Renal pelvis (tissue), 1 donor: ENCODE measurements at regions not wholly inside any gene's neighbourhood (a gene's known extent, or its start where the extent isn't known, plus 50 kb on each side); places are given as distances from the start of the nearest gene placed in this dataset.
A peak's percentile ranks its signal among the peaks of the same experiment; 100 is the strongest.

Experiments used
- DNase-seq: peaks from one replicate; pipeline ENCODE4 v3.0.0-alpha.2; 2013

DNA sequence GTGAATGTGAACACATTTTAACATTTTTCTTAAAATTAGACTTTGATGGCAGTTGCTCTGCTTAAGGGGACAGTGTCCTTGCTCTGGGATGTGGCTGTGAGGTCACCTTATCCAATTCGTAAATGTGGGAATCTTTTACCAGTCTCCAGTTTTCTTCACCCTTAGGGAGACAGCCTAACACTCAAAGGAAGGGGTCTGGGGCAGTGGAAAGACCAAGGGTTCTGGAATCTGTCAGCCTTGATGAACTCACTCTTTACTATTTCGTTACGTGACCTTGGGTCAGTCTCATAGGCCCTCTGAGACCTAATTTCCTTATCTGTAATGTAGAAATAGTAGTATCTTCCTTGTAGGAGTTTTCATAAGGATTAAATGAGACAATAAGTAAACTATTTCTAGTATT is 245.6 kb upstream of the ATP2B1 start:
- no peak for DNase-seq

DNA sequence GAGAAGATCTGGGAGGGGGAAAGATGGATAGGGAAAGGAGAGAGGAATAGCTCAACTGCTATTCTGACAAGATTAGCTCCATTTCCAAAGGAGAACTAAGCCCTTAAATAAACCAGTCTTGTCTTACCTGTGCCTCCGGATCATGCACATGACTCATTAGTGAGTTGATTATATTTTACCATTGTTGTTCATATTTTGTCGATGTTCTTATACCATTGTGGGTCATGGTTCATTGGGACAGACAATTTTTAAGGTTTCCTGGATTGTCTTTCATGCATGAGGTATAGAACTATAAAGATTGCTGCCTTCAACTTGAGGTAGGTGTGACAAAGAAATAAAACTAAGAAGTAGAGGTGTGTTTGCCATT is 243.0 kb upstream of the ATP2B1 start:
- DNase-seq: no peak

DNA sequence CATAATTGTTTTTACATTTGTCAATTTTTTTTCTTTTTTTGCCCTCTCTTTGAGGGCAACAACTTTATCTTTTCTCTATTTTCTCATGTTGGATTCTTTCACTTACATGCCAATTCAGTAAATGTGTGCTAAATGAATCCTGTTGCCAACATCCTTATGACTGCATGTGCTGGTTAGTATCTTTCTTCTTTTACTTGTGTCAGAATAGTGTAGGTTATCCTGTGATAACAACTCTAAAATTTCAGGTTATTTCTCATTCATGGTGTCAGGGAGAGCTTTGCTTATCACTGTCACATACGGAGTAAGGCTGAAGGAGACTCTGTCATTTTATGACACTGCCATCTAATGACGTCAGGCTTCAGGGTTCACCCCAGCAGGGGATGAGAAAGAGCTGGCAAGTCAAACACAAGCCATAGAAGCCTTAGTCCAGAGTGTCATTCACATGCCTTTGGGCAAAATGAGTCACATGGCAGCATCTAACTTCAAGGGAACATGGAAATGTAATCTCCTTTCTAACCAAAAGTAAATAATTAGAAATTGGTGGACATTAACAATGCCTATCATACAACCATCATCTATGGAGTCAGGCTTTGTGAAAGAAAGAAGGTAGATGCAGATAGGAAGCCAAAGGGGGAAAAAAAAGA is 242.5 kb upstream of the ATP2B1 start:
- no peak for DNase-seq

DNA sequence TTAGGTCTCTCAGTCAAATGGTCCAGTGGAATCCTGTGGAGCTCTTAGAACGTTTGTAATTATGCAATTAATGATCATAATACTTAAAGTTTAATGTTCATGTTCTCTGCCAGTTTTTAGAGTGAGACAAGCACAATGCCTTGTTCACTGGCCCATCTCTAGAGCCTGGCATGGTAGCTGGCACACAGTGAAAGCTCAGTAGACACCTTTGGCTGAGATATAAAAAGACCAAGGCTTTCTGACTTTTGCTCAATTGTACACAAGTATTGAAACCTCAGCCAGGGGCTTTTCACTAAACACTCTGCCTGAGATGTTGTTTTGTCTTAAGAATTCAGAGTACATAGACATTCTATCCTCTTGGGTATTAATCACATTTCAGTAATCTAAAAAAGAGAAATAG is 241.8 kb upstream of the ATP2B1 start:
- no peak for DNase-seq

DNA sequence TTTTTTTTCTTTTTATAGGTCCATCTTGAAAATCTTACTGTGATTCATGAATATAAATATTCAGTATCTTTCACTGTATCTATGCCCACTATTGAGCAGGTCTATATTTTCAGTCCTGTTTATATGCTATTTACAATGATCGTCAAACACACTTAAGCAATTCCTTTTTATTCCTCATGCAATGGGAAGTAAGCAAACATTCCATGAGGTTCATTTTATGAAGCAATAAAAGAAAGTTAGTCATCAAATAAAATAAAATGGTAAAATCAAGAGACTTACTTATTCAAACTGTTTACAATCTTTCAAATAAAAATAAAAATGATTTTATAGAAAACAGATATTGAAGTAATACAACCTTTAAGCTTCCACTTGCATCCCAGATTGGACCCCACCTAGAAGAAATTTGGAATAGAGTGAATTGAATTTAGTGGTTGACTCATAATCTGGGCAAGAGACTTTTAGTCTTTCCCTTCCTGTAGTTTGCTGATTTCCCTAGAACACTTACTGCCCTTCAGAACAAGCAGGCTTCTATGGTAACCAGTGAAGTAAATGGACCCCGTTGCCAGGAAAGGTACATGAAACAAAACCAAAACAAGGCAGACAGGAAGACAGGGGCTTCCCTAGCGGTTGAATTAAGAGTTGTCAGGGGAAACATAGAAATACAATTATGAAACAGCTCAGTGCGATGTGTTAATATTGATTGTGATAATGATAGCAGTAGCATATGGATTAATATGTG is 241.0 kb upstream of the ATP2B1 start:
- no peak for DNase-seq

DNA sequence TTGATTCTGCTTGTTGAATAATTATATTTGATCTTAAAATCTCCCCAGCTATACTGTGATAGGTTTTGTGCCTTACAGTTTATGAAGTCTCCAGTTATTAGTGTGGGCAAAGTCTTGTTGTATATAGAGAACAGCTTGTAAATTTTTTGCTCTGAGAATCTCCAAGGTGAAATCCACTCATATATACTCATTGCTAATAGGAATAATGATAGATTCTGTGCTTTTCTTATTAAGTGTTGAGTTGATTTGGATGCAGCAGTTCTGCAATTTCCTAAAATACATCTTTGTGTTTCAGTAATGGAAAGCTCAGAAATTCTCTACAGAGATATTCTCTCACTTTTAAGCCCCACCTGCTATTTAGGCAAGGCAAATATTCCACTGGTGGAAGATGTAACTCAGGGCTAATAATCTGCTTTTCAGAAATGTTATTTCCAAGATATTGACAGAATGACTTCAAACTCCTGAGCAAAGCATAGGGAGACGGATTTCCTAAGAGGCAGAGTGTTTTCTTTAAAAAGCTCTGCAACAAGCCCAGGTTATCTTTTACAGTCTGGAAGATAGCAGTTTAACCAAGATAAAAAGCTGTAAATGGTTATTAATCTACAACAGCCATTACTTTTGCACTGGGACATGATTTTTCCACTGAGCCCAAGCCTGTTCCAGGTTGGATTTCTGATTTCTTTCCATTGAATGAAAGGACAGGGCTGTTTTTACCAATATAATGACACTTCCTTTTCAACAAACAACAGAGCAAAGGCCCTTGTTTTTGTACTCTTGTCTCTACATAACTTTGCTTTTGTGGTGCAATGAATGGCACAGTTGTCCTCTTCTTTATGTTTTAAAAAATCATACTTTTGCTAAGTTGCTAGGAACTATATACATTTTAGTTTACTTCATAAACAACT is 239.9 kb upstream of the ATP2B1 start:
- DNase-seq: no peak

DNA sequence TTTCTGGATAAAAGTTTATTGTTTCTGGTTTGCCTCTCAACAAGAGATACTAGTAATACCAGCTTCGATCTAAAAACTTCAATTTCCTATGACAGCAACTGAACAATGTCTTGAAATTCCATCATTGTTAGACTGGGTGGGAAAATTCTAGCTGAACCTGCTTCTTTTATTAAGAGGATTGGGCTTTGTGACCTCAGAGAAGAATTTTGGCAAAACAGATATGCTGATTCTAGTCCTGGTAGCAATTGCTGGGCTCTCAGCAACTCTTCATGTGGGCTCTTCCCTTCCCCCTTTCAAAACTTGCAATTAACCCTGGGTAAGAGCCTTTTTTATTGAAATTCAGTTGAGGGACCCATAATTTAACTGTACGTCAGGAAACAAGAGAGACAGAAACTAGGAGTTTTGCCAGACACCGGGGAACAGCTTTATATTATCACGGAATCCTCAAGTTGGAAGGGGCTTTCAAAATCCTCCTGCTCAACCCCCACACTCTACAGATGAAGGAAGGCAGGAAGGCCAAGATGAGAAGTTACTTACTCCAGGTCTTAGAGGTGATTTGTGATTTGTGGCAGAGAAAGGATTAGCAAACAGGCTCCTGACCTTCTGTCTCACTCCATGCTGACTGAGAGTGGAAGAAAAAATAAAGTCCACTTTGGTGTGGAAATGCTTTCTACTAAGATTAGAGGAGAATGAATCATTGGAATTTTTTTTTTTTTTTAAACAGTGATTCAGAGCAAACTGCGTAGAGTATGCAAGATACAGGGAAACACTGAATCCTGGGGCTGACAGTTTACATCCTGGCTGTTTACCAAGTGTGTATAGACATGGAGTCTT is 239.0 kb upstream of the ATP2B1 start:
- peak; percentile 66 for DNase-seq

DNA sequence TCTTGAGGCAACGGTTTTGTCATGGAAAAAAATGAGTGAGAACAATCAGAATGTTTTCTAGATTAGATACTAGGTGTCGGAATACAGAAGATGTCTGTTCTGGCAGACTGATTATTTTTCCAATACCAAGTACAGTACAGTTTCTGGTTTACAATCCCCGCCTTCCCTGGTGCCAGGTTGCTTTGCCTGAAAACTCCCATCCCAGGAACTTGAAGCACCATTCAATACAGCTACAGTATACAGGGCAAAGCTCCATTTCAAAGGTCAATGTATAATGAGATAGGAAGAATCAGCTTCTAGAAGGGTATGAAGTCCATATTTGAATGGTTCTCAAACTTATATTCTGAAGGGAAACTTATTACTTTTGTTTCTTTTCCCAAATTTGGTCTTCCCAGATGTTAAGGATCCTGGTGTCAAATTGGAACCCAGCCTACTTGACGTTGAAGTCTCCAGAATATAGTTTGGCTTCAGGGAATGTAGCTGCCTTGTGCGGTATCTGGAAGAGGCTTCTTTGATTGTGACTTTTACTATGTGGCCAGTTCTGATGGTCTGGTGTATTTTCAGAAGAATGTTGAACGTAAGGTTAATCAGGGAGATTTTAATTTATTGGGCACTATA is 238.0 kb upstream of the ATP2B1 start:
- no peak for DNase-seq

DNA sequence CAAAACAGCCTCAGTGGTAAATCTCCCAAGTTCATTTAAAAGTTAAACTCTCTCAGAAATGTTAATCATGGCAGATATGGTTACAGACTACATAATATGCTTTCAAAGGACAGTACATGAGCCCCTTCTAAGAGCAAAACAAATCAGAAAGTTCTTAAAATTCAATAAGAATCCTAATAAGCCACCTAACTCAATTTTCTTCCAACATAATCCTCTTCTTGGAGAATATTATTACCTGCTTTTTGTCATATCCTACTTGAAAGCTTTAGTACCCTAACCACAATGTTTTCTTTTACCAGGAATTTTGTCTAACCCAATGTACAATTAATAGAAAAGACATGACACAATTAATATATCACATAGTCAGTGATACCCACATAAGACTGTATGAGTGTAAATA is 236.5 kb upstream of the ATP2B1 start:
- DNase-seq: no peak

DNA sequence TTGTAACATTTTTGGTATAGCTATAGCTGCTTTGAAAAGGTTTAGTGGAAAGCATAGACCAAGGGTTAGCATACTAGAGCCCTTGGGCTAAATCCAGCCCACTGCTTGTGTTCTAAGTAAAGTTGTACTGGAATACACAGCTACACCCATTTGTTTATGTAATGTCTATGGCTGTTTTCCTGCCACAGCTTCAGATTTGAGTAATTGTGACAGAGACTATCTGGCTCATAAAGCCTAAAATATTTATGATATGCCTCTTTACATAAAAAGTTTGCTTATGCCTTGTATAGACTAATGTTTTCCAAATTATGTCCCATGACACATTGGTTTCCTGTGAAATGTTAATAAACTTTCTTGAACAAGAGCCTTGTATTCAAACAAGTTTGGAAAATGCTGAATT is 234.8 kb upstream of the ATP2B1 start:
- DNase-seq: no peak

DNA sequence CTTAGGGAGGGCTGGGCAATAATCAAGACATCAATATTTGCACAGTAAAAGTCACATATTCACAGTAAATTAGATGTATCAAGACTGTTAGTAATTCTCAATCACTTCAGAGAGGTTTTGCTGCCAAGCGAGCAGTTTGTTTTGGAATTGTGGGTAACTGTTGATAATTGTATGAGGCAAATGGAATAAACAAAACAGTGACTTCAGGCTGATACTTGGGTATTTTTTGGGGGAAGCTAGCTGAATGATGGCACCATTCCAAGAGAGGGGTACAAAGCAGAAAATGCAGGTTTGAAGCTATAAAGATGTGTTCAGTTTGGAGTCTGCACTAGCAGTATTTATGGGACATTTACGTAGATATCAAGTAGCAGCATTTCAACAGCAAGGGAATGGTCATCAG is 232.8 kb upstream of the ATP2B1 start:
- DNase-seq: no peak

DNA sequence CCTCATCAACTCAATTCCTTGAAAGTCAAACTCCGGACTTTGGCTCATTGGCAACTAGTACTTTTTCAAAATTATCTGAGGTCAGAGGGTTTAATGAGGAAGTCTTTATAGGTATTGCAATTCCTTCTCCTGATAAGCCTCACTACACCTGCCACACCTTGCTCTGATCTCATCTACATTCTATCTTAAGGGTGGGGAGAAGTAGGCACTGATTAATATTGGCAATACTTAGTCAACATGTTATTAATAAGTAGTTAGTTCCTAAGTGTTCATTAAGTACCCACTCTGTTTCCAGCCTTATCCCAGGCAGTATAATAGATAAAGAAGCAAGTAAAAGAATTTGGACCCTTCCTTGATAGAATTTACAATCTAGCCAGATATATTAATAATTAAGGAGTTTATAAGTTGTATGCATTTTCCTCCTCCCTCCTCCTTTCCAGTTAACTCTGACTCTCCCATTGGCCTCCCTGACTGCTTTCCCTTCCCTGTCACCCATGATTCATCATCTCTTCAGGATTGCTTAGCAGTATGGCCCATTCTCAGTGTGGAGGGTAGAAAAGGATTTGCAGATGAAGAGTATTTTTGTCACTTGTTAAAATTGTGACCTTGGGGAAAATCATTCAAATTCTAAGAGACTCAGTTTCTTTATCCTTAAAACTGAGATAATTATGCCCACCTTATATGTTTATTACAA is 231.0 kb upstream of the ATP2B1 start:
- no peak for DNase-seq

DNA sequence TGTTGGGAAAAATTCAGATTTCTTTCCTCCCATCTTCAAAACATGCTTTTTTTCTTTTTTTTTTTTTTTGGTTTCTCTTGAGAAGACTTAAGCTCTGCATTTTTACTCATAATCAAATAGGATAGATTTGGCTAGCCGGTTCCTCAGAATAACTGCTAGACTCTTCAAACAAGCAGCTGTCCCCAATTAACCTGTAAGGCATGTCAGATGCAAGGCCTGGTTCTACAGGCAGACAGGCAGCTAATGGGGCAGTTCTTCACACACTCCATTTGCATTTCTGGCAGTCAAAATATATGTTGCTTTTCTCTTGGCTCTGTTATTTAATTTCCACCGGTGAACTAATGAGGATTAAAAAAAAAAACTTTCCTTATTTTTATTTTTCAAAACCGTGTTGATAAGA is 228.0 kb upstream of the ATP2B1 start:
- DNase-seq: no peak

DNA sequence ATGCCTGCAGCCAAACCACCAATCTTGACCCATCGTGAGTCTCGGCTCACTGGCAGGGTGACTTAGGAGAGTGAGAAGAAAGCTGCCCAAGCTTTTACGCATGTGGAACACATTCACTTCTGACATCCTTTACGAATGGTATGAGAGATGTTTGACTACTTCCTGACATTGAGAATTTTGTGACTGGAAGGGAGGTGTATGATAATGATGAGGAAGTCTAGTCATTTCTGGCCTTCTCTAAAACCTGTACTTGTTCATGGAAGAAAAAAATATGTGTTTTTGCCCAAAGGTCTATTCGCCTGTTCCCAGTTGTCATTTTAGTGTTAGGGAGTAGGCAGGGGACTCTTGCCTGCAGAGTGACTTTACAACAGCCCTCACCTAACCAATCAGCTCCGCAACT is 227.2 kb upstream of the ATP2B1 start:
- DNase-seq: no peak

DNA sequence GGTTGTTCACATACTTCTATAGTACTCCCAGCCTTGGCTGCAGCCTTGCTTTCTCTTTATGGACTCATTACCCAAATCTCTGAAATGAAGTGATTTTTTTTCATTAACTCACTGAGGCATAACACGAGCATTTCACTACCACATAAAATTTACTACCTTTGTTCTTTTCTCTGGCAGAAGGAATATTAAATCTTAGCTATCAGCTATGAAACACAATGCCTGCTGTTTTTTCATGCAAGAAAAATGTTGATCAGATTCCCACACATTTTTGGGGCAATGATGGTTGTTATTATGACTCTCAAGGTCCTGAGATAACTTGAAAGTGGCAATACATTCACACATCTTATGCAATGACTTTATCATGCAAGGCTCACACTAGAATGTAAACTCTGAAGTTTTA is 225.3 kb upstream of the ATP2B1 start:
- no peak for DNase-seq

DNA sequence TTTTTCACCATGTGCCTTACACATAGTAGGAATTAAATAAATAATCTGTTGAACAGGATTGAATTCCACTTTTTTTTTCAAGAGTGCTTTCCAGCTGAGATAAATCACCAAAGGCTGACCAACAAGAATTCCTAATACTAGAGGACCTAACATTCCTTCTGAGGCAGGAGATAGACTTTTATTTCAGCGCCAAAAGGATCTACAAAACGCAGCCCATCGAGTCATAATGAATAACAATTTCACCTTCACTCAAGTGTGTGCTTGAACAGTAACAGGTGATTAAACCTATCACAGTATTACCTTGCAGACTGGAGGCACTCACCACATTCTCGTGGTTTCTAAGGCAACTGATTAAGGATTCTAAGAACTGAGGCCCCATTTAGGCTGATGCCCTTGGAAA is 224.3 kb upstream of the ATP2B1 start:
- no peak for DNase-seq

DNA sequence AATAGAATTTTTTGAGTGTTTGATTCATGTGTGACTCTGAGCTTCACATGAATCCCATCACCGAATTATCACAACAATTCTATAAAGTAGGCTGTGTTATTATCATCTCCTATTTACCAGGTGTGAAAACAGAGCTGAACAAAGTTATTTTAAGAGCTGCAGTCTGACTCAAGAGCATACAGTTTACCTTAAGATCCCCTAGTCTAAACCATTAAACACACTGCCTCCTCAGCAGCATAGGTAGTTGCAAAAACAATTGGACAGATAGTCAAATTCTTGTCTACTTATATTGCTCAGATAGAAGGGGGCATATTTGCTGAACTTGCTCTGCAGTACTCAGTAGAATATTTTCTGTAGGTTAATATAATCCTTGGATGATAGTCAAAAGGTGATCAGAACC is 219.8 kb upstream of the ATP2B1 start:
- no peak for DNase-seq

DNA sequence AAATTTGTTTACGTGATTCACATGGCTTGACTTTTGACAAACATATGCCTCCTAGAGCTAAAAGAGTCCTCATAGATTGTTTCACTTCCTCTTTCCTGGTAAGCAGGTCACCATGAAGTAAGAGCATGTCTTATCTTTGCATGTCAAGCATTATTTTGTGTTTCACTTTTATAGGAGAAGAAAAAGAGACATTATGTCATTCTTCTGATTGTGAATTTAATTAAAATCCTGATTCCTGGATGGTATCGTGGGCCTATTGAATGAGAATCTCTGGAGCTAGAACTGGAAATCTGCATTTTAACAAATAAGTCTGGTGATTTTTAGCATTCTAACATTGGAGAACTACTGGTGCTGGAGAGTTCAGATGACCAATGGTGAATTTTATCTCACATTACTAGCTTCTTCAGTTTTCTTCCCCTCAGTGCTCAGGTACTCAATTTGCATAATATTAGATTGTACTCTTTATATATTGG is 218.6 kb upstream of the ATP2B1 start:
- DNase-seq: no peak

DNA sequence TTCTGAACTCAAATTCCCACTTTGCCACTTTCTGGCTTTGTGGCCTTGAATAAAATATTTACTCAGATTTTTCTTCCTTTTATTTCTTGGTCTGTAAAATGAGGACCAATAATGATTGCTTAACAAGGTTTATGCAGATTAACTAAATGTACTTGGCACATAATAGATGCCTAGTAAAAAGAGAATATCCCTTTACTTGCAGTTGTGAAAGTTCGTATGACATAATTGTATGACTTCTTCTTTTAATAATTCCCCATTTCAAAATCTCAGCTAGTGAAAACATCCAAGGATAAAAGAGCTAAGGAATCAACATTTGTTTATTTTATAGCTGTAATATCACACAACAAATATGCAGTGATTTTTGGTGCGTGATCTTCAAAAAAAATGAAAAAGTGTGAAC is 215.6 kb upstream of the ATP2B1 start:
- no peak for DNase-seq

DNA sequence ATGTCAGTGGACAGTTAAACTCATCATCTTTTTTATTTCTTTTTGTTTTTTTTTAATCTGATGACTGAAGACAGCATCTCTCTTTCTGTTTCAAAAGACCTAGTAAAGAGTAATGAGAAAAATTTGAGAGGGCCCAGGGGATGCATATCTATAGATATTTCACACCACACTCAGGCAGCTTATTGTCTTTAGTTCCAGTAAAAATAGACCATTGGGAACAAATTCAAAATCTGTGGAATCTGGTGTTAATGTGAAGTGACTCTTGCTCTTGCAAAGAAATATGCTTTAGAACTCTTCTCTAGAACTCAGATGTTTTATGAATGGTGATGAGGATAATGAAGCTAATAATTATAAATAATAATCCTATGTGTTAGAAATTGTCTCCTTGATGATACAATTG is 214.5 kb upstream of the ATP2B1 start:
- no peak for DNase-seq

DNA sequence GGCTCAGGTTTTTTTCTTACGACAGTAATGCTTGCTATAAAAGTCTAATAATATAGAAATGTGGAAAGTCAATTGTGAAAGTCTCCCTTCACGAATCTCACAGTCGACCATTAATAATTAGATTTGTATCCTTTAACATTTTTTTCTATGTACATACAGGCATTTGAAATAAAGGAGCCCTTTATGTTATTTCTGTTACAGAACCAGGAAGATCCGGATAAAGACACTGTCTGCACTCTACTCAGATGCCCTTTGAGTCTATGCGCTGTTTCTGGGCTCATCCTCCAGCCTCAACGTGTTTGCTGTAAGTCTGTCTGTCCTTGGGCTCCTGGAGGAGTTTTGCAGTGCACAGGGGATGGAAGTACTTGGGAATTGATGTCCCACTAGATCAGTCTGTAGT is 212.2 kb upstream of the ATP2B1 start:
- DNase-seq: no peak
